Endothelial cell of hepatic sinusoid (primary cell): ENCODE measurements at regions not wholly inside any gene's neighbourhood (a gene's known extent, or its start where the extent isn't known, plus 50 kb on each side); places are given as distances from the start of the nearest gene placed in this dataset.
"Not testable (repeated sequence)": the region's sequence is repeated elsewhere in the genome, so short reads cannot be mapped to it uniquely, and the experiment has no call there.

Source experiments
- in situ Hi-C: cut with HindIII; loops from 2 replicates; pipeline ENCODE4 v1.10.0; 2017; ENCODE audit warnings: low sequenced_read_pairs

DNA sequence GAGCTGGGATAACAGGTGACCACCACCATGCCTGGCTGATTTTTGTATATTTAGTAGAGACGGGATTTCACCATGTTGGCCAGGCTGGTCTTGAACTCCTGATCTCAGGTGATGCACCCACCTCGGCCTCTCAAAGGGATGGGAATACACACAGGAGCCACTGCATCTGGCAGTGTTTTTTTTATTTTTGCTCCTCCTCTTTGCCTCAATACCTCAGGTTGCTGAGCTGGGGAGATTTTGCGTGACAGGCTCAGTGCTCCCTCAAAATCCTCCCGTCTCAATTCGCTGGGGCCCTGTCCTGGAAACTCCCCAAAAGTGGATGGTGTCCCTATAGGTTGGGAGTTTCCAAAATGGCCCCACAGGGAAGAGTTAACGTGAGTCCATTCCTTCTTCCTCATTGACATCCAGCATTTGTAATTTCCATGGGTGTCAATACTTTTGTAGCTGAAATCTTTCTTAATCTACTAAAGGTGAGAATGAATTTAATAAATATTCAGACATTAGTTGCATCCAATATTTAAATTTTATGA, 71.8 kb downstream of the GGTLC2 start:
- in situ Hi-C loops, result no loop called here

DNA sequence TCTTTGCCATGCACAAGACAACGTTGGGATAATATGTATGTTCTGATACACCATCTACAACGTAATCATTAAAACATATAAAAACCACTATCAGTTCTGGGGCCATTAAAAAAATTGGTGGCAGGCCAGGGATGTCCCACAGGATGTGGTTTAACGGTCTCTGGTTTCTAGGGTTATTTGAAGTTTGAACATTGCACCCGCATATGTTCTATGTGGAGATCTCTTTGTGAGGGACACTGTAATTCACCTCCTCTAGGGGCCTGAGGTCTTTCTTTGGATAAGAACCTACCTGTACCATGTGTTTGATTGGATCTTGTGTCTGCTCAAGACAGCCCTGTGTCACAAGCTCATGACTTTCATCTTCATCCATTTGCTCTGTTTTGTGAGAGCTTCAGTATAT, 73.2 kb downstream of the GGTLC2 start:
- in situ Hi-C loops, result no loop called here

DNA sequence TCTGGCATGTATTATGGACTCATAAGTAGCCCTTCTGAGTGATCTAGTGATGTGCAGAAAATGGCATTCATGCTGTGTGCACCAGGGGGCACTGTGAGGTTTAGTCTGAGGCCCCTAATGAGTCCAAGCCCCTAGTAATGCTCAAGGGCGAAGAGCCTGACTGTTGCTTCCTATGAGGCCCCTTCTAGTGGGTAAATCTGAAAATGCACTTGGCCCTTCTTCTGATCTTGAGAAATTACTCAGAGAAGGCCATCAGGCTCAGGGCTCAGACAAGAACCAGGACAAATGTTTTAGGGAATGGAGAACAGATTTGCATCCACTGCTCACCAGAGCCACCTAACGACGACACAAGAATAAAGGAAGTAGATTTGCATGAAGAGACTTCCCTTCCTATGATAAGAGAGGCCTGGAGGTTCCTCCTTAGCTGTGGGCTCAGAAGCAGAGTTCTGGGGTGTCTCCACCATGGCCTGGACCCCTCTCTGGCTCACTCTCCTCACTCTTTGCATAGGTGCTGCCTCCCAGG, 75.8 kb downstream of the GGTLC2 start:
- in situ Hi-C loops, result no loop called here

DNA sequence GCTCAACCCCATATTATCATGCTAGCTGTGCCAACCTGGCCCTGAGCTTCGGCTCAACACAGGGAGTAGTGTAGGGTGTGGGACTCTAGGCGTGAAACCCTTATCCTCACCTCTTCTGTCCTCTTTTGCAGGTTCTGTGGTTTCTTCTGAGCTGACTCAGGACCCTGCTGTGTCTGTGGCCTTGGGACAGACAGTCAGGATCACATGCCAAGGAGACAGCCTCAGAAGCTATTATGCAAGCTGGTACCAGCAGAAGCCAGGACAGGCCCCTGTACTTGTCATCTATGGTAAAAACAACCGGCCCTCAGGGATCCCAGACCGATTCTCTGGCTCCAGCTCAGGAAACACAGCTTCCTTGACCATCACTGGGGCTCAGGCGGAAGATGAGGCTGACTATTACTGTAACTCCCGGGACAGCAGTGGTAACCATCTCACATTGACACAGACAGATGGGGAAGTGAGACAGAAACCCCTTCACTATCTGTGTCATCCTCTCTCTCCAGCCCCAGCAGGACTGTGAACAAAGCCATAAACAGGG, 76.4 kb downstream of the GGTLC2 start:
- in situ Hi-C loops, result no loop called here

DNA sequence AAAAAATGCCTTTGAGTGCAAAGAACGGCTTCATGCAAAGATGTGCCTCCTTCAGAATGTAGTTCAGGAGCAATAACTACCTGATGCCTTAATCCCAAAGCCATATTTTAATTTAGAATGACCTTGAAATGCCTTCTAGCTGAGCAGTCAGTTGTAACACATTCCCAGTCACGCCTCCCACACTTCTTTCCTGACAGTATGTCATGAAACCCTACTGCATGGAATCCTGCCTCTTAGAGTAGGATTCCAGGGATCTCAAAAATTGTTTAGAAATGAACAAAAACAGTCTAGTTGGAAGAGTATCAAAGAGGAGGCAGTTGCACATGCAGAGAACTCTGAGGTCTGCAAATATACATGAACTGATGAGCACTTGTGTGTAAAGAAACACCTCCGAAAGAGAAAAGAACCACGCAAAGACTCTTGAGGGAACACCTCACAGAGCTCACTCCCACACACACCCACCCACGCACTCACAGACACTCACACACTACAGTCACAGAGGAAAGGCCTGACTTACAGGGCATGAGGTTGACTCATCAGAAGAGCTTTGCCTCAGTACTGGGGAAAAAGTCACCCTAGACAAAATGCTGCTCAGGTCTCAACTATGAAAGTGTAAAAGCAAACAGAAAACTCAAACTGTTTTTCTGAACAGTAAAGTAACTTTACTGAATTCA, 77.4 kb downstream of the GGTLC2 start:
- in situ Hi-C loops, result no loop called here

DNA sequence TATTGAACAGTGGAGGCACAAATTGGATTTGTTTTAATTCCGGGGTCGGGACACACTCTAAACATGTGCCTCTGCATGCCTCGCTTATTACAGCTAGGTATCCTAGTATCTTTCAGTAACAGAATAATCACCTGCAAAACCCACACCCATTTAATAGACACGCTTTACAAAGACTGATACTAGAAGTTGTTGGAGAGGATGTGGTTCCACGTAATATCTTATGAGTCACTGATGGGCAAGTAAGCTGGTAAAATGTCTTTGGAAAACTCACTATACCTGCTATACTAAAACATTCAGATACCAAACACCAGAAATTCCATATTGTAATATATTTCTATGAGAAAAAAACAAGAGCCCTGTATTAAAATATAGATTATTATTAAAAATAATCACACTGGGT, 84.0 kb downstream of the GGTLC2 start:
- in situ Hi-C loops, result no loop called here

DNA sequence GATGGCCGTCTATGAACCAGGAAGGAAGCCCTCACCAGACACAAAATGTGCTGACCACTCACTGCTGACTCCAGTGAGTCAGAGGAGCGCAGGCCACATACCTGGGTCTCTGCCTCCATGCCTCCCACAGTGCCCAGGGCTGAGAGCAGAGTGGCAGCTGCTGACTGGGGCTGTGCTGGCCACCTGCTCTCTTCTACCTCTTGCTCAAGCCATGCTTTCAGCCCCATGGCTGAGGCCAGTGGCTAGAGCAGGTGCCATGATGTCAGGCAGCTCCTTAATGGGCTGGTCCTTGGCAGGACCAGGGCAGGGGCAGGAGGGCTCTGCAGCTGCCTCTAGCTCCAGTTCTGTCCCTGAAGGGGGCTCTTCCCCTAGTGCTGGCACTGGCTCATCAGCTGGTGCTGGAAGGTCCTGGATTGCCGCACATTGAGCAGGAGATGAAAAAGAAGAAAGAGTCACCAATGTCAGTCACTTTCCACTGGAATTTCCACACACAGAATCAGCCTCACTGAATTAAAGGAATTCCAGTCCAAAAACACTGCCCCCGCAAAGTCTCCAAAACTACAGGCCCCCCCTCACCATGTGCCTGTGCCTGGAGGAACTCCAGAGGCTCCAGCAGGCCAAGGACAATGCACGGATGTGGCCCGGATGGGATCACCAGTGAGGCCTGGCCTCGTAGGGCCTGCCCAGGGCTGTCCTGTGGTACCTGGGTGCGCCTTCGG, 86.4 kb downstream of the GGTLC2 start:
- in situ Hi-C loops, result no loop called here

DNA sequence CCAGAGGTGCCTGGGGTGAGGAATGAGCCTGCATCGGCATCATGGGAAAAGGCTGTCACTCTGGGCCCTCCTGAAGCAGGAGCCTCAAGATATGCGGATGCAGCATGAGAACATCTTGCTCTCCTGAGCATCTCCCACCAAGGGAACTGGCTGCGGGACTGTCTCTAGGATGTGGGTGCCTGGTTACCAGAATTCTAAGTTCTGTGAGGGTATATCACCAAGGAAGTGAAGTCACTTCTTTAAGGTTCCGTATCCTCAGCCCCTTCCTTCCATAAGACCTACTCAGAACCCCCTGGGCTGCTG, 86.9 kb downstream of the GGTLC2 start:
- in situ Hi-C loops, result no loop called here

DNA sequence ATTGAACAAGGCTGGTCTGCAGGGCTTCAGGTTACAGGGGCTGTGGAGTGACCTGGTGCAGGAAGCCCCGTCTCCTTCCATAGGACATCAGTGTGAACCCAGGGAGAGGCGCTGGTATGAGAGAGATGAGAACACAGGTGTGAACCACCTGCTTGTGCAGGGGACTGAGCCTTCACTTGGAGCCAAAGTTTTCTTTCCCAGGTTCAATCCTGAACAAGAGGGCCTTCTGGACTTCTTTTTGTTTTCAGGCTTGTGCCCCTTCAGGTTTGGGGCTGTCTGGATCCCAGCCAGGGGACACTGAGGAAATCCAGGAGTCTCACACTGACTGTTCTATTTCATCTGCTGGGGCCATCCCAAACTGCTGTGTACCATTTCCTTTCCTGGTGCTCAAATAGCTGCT, 88.6 kb downstream of the GGTLC2 start:
- in situ Hi-C loops, result not testable (repeated sequence)

DNA sequence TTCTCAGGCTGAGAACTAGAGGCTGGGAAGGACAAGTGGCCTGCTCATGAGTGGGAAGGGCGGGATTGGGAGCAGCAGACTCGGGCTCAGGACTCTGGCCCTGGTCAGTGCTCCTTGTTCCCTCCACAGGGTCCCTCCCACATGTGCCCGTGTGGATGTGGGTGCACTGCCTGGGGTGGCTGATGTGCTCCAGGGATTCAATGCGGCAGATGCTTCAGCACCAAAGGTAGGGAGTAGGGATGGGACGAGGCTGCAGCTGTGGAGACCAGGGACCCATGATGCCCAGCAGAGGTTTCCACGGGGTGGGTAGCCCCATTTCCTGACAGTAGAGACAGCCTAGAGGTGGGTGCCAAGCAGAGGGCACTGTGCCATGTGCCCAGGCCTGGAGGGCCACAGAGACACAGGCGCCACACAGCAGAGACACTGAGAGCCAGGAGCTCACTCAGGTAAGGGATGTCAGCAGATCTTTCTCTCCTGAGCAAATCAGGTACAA, 89.5 kb downstream of the GGTLC2 start:
- in situ Hi-C loops, result no loop called here

DNA sequence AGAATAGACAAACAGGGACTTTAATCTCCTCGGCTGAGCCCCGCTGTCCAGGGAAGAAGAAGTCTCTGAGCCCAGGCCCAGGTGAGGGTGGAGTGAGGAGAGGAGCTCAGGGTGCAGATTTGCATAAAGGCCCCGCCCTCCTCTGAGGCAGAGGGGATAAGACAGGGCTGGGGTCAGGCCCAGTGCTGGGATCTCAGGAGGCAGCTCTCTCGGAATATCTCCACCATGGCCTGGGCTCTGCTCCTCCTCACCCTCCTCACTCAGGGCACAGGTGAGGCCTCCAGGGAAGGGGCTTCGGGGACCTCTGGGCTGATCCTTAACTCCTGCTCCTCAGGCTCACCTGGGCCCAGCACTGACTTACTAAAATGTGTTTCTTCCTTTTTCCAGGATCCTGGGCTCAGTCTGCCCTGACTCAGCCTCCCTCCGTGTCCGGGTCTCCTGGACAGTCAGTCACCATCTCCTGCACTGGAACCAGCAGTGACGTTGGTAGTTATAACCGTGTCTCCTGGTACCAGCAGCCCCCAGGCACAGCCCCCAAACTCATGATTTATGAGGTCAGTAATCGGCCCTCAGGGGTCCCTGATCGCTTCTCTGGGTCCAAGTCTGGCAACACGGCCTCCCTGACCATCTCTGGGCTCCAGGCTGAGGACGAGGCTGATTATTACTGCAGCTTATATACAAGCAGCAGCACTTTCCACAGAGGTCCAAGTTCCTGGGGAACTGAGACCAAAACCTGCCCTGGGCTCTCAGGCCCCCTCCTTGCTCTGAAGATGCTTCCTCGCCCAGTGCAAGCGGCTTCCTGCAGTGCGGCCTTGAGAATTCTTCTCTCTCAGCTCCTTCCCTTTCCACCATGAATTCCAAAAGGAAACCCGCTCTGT, 90.2 kb downstream of the GGTLC2 start:
- in situ Hi-C loops, result not testable (repeated sequence)

DNA sequence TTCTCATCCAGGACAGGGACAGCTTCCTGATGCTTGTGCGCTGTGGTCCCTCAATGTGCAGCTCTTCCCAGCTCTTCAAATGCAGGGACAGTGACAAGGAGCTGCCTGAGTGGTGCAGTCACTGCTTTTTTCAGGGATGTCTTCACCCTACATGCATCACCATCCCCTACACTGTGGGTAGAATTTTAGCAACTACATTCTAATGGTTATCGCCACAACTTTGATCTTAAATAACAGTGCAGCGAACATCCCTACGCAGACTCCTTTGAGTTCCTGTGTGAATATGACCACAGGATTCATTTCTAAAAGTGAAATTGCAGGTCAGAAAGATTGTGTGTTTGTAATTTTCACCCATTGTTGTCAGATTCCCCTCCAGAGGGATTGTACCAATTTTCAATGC, 90.9 kb downstream of the GGTLC2 start:
- in situ Hi-C loops, result not testable (repeated sequence)

DNA sequence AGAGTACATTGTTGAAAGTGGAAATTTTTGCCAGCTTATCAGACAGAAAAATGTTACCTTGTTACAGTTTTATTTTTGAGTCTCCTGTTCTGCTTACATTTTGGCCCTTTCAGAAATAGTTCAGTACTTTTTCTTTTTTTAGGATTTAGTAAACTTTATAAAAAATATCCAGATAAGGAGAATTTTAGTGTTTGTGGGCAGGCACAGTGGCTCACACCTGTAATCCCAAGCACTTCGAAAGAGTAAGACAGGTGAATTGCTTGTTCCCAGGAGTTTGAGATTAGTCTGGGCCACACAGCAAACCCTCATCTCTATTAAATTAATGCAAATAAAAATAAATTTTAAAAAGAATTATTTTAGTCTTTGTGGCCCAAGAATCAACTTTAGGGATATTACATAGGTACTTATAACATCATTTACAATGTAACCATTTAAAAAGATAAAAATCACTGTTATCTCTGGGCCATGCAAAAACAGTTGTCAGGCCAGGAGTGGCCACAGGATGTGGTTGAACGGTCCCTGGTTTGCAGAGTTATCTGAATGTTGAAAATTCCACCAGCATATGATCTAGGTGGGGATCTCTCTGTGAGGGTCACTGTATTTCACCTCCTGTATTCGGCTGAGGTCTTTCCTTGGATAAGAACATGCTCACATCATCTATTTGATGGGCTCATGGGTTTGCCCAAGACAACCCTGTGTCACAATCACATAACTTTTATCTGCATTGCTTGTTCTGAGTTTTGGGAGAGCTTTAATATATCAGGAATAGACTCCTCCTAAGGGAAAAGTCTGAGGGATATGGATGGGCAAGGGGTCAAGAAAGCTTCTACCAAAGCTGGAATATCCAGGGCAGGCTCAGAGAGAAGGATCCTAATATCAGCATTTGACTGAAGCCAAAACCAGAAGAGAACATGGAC, 91.5 kb downstream of the GGTLC2 start:
- in situ Hi-C loops, result no loop called here

DNA sequence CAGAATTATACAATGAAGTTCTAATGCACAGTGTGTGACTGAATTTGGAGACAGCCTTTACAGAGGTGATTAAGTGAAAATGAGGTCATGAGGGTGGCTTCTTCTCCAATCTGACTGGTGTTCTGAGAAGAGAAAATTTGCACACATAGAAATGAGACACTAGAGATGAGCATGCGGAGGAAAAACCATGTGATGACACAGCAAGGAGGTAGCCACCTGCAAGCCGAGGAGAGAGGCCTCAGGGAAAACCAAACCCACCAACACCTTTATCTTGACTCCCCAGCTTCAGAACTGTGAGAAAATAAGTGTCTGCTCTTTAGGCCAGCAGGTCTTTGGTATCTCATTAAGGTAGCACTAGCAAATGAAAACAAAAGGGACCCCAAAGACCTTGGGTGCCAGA, 93.2 kb downstream of the GGTLC2 start:
- in situ Hi-C loops, result no loop called here

DNA sequence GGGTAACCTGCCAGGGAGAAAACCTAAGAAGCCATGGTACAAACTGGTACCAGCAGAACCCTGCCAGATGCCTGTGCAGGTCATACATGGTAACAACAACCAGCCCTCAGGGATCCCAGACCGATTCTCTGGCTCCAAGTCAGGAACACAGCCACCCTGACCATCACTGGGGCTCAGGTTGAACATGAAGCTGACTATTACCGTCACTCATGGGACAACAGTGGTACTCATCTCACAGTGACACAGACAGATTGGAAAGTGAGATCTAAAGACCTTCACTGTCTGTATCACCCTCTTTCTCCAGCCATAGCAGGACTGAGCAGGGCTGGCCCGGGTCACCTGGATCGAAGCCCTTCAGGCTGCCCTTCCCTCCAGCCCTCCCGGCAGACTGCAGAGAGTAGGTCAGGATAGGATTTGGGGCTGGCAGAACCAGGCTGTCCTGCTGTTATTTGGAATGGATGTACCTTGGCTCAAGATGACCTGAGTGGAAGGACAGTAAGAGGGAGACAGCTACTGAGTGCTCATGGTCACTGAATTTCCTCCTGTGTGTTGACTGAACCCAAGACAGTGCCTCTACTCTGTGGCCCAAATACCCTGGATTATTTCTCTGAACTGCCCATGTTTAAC, 94.7 kb downstream of the GGTLC2 start:
- in situ Hi-C loops, result no loop called here

DNA sequence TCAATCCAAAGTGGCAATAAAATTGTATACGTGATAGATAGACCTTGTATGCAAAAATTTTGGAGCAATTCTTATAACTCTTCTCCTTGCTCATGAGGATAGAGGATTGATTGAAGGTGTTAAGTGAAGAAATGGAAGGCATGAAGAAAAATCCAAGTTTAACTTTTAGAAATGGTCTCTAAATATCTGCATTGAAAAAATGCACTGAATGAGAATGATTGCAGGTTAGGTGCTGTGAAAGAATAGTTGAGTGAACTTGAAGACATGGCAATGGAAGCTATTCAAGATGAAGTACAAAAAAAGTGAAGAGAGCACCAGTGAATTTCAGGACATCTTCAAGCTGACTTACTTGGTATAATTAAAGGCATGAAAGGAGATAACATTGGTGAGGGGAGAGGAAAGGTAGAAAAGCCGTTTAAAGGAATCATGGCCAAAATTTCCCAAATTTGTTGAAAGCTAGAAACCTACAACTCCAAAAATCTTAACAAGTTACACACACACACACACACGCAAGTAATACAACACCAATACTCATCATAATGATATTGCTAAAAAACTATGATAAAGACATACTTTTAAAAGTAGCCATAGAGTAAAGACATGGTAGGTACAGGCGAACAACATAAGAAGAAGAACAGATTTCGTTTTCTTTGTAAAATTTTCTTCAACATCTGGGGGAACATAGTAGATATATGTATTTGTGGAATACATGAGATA, 96.3 kb downstream of the GGTLC2 start:
- in situ Hi-C loops, result no loop called here

DNA sequence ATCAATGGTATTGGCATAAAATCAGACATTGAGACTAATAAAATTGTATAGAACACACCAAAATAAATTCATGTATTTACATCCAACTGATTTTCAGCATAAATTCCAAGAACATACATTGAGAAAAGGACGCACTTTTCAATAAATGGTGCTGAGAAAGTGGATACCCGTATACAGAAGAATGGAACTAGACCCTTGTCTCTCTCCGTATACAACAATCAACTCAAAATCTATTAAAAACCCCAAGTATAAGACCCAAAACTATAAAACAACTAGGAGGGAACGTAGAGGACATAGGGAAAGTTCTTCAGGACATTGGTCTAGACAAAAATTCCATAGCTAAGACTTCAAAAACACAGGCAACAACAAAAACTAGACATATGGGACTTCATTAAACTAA, 97.4 kb downstream of the GGTLC2 start:
- in situ Hi-C loops, result no loop called here

DNA sequence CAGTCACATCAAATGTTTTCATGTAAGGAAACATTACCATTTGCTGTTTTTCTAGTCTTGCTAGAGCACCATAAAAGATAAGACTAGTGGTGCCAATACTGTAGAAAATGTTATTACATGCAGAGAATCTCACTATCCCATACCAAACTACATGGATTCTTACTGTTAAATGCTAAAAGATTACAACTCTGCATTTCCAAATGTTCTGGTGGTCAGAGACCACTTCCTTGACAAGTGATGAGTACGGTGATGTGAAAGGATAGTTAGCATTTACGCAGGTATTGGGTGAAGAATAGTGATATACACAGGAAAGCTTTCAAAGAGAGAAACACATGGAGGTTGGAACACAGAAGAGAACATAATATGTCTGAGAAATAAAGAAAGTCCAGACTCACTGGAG, 98.2 kb downstream of the GGTLC2 start:
- in situ Hi-C loops, result no loop called here
